Fibroblast of lung (primary cell): ENCODE measurements at regions not wholly inside any gene's neighbourhood (a gene's known extent, or its start where the extent isn't known, plus 50 kb on each side); places are given as distances from the start of the nearest gene placed in this dataset.
"Not testable (repeated sequence)": the region's sequence is repeated elsewhere in the genome, so short reads cannot be mapped to it uniquely, and the experiment has no call there.

Experiments
- DNase-seq, 2 donors: peaks; one replicate each; pipeline versions ENCODE4 v3.0.0 to v3.0.0-alpha.2; 2010; ENCODE audit warnings: low read depth in 2 of 2
- H2AFZ ChIP-seq: 2 replicates; pipeline ENCODE4 v1.5.1; 2012; ENCODE audit warnings: low read length, control low read depth, inconsistent platforms
- H3K27ac ChIP-seq: 2 replicates; pipeline ENCODE4 v1.5.1; 2011; ENCODE audit warnings: low read length, control low read depth; ENCODE audit not compliant: insufficient read depth
- H3K27me3 ChIP-seq: 2 replicates; pipeline ENCODE4 v1.5.1; 2011; ENCODE audit warnings: mild to moderate bottlenecking, low read length; ENCODE audit not compliant: control insufficient read depth, insufficient read depth
- H3K36me3 ChIP-seq: 2 replicates; pipeline ENCODE4 v1.5.1; 2011; ENCODE audit warnings: low read length; ENCODE audit not compliant: control insufficient read depth, insufficient read depth
- H3K4me1 ChIP-seq: 2 replicates; pipeline ENCODE4 v1.5.1; 2011; ENCODE audit warnings: low read length; ENCODE audit not compliant: control insufficient read depth, insufficient read depth; ENCODE audit errors: extremely low read depth
- H3K4me2 ChIP-seq: 2 replicates; pipeline ENCODE4 v1.5.1; 2011; ENCODE audit warnings: low read length, control low read depth; ENCODE audit not compliant: insufficient read depth; ENCODE audit errors: extremely low read depth
- H3K4me3 ChIP-seq, 4 experiments: fragments of 200-600 bp in 1 of 4; sonication (generic) in 1 of 4; replicated peaks in 1 of 4; 2 replicates each; pipeline ENCODE4 v1.5.1; 2011 to 2016; ENCODE audit warnings: low read length in 4 of 4, low read depth in 3 of 4, mild to moderate bottlenecking in 3 of 4, control low read depth in 2 of 4, inconsistent platforms in 1 of 4, mixed read lengths in 1 of 4; ENCODE audit not compliant: insufficient read depth in 1 of 4; ENCODE audit errors: control extremely low read depth in 1 of 4
- H3K79me2 ChIP-seq: 2 replicates; pipeline ENCODE4 v1.5.1; 2012; ENCODE audit warnings: mild to moderate bottlenecking, low read length, inconsistent platforms; ENCODE audit not compliant: control insufficient read depth, insufficient read depth
- H3K9ac ChIP-seq: 2 replicates; pipeline ENCODE4 v1.5.1; 2011; ENCODE audit warnings: mild to moderate bottlenecking, low read length, control low read depth; ENCODE audit not compliant: insufficient read depth
- H3K9me3 ChIP-seq: 2 replicates; pipeline ENCODE4 v1.5.1; 2012; ENCODE audit warnings: low read depth, low read length; ENCODE audit not compliant: control insufficient read depth, insufficient read depth
- H4K20me1 ChIP-seq: 2 replicates; pipeline ENCODE4 v1.5.1; 2011; ENCODE audit warnings: low read length; ENCODE audit not compliant: control insufficient read depth, insufficient read depth; ENCODE audit errors: extremely low read depth
- EZH2 ChIP-seq: IDR thresholded peaks from 2 replicates; pipeline ENCODE4 v1.5.1; 2012; ENCODE audit warnings: low read length, control low read depth, mild to moderate bottlenecking; ENCODE audit errors: missing control alignments
- TF ChIP-seq, protein P1 (sequence below), 2 donors: IDR thresholded peaks in 1 of 2; conservative IDR thresholded peaks in 1 of 2; 1 replicate in 1 of 2; 2 replicates in 1 of 2; pipeline ENCODE4 v1.5.1; 2011 to 2012; ENCODE audit warnings: low read length in 2 of 2, control low read depth in 1 of 2, inconsistent platforms in 1 of 2, low read depth in 1 of 2, mild to moderate bottlenecking in 1 of 2

DNA sequence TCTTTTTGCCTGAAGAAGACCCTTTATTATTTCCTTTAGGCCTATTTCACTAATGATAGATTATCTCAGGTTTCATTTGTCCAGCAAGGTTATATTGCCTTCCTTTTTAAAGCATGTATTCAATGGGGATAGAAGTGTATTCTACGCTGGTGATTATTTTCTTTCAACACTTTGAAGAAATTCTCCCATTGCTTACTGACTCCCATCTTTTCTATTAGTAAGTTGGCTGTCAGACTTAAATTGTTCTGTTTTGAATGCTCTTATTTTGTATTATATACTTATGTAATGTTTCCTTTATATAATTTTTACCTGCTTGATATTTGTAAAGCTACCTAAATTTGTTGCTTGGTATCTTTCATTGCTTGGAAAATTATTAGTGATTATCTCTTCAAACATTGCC is 445.1 kb upstream of the RASGRP1 start:
- H3K9ac ChIP-seq = no peak overlapping the region
- H3K9me3 ChIP-seq = no peaks in the 10 kb centered on the region
- H3K4me1 ChIP-seq = no peaks in the 10 kb centered on the region
- no peak overlapping the region for H3K4me2 ChIP-seq
- H2AFZ ChIP-seq = no peak overlapping the region
- no peak overlapping the region for H3K27ac ChIP-seq
- no peak for DNase-seq
- no peaks in the 10 kb centered on the region for H3K27me3 ChIP-seq
- no peak for TF ChIP-seq EZH2
- TF ChIP-seq, protein P1, sequence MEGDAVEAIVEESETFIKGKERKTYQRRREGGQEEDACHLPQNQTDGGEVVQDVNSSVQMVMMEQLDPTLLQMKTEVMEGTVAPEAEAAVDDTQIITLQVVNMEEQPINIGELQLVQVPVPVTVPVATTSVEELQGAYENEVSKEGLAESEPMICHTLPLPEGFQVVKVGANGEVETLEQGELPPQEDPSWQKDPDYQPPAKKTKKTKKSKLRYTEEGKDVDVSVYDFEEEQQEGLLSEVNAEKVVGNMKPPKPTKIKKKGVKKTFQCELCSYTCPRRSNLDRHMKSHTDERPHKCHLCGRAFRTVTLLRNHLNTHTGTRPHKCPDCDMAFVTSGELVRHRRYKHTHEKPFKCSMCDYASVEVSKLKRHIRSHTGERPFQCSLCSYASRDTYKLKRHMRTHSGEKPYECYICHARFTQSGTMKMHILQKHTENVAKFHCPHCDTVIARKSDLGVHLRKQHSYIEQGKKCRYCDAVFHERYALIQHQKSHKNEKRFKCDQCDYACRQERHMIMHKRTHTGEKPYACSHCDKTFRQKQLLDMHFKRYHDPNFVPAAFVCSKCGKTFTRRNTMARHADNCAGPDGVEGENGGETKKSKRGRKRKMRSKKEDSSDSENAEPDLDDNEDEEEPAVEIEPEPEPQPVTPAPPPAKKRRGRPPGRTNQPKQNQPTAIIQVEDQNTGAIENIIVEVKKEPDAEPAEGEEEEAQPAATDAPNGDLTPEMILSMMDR (conservative IDR thresholded peaks at IDR 0.05 in 1 of 2, IDR thresholded peaks at IDR 0.05 in 1 of 2; ENCODE audit: low read depth in 1 of 2, low read length in 2 of 2) = no peak
- H3K36me3 ChIP-seq = no peaks in the 10 kb centered on the region
- H3K79me2 ChIP-seq = no peaks in the 10 kb centered on the region
- no peak overlapping the region for H3K4me3 ChIP-seq
- H4K20me1 ChIP-seq = no peaks in the 10 kb centered on the region

DNA sequence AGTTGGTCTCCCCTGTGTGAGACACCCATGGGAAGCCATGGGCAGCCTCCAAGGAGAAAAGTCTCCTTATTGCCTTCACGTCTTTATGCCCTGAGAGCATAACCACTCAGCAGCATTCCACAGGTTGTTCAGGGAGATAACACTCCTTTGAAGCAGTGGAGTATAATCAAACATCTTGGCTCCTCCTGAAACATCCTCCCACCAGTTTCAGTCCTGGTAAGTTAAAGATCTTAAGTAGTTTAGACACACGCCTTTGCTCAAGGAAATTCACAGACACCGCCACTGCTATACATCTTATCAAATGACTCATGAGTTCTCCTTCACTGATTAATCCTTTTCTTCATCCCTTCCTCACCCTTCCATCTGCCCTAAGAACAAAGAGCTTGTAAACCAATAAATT is 446.5 kb upstream of the RASGRP1 start:
- H4K20me1 ChIP-seq, H3K4me3 ChIP-seq, H3K27ac ChIP-seq, H2AFZ ChIP-seq, H3K9me3 ChIP-seq, H3K4me1 ChIP-seq, H3K9ac ChIP-seq, H3K4me2 ChIP-seq, H3K36me3 ChIP-seq, H3K27me3 ChIP-seq, H3K79me2 ChIP-seq: not testable (repeated sequence)
- peak in 1 of 2 donors; percentile 70 for DNase-seq

GRCh38 chr15:39013262-39013661 is 448.6 kb upstream of the RASGRP1 start:
- H4K20me1 ChIP-seq = no peaks in the 10 kb centered on the region
- H3K4me3 ChIP-seq = no peak overlapping the region
- H3K27ac ChIP-seq = no peak overlapping the region
- no peak overlapping the region for H3K9ac ChIP-seq
- no peaks in the 10 kb centered on the region for H3K27me3 ChIP-seq
- no peak for DNase-seq
- TF ChIP-seq, protein P1 (conservative IDR thresholded peaks at IDR 0.05 in 1 of 2, IDR thresholded peaks at IDR 0.05 in 1 of 2; ENCODE audit: low read depth in 1 of 2, low read length in 2 of 2) = no peak
- TF ChIP-seq EZH2 = no peak
- no peaks in the 10 kb centered on the region for H3K79me2 ChIP-seq
- no peak overlapping the region for H3K4me2 ChIP-seq
- no peaks in the 10 kb centered on the region for H3K36me3 ChIP-seq
- no peaks in the 10 kb centered on the region for H3K9me3 ChIP-seq
- no peaks in the 10 kb centered on the region for H3K4me1 ChIP-seq
- no peak overlapping the region for H2AFZ ChIP-seq

- Histone ChIP-seq H3K4me3 (no peak overlapping the region), H3K27me3 (no peaks in the 10 kb centered on the region), H2AFZ (no peak overlapping the region), H4K20me1 (no peaks in the 10 kb centered on the region), H3K9me3 (no peaks in the 10 kb centered on the region), H3K79me2 (no peaks in the 10 kb centered on the region), H3K36me3 (no peaks in the 10 kb centered on the region), H3K9ac (no peak overlapping the region), H3K27ac (no peak overlapping the region), H3K4me2 (no peak overlapping the region), H3K4me1 (no peaks in the 10 kb centered on the region)
- TF ChIP-seq, protein P1 (conservative IDR thresholded peaks at IDR 0.05 in 1 of 2, IDR thresholded peaks at IDR 0.05 in 1 of 2; ENCODE audit: low read depth in 1 of 2, low read length in 2 of 2) = no peak
- no peak for TF ChIP-seq EZH2
- DNase-seq = no peak
Observed at GRCh38 chr15:39014682-39015081, 450.1 kb upstream of the RASGRP1 start.
